SHP77 (cell line): ENCODE measurements at regions not wholly inside any gene's neighbourhood (a gene's known extent, or its start where the extent isn't known, plus 50 kb on each side); places are given as distances from the start of the nearest gene placed in this dataset.

Source experiments
- DNase-seq, 2 experiments: peaks; one replicate each; lab custom pipeline; 2025; lab: John Stamatoyannopoulos, UW

DNA sequence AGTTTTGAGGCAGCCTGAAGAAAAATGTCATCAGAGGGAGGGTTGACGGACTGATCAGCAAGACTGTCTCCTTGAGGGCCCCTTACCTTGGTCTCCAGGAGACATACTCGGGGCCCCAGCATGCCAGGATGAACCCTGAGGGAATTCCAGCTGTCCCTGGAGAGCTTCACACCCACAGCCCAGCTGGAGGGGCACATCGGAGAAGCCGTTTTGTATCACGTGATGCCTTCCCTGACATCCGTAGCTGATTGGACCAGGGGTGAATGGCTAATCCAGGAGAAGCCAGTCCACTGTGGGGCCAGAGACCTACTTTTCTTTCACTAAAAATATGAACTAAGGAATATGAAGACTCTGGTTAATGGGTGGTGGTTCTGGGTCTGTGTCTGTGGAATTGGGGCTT, 86.0 kb upstream of the TP53I11 start:
- no peak for DNase-seq

GRCh38 chr11:45037434-45038005, 86.8 kb upstream of the TP53I11 start:
- no peak for DNase-seq

DNA sequence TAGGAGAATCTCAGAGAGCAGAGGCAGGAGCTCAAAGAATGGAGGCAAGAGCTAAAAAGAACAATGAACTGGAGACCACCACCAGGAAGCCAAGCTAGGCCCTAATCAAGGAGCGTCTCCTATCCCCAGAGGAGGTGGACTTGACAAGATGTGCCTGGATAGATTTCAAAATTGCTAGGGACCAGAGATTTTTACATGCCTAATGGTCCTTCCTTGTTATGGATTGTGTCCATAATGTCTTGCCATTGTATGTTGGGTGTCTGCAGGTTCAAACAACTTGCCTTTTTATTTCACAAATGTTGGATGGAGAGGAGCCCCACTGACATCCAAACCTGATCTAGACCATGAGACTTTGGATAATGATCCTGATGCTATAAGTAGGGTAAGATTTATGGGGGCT, 88.2 kb upstream of the TP53I11 start:
- DNase-seq = no peak

GRCh38 chr11:45041596-45041995, 90.9 kb upstream of the TP53I11 start:
- DNase-seq = no peak

DNA sequence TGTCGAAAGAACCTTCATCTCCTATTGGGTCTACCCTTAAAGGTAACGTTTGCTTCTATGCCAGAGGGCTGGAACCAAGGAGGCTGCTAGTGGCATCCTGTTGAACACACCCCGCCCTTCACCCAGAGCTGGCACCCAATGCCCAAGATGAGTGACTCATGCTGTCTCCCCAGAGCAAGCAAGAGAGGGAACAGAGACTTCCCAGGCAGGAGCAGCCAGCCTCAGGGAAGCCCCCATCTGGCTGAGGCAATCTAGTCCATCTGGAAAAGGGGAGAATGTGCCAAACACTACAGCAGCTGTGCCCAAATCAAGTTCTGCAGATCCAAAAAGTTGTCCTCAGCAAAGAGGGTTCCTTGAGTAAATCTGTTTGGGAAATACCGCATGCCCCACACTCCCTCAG, 91.9 kb upstream of the TP53I11 start:
- no peak for DNase-seq

DNA sequence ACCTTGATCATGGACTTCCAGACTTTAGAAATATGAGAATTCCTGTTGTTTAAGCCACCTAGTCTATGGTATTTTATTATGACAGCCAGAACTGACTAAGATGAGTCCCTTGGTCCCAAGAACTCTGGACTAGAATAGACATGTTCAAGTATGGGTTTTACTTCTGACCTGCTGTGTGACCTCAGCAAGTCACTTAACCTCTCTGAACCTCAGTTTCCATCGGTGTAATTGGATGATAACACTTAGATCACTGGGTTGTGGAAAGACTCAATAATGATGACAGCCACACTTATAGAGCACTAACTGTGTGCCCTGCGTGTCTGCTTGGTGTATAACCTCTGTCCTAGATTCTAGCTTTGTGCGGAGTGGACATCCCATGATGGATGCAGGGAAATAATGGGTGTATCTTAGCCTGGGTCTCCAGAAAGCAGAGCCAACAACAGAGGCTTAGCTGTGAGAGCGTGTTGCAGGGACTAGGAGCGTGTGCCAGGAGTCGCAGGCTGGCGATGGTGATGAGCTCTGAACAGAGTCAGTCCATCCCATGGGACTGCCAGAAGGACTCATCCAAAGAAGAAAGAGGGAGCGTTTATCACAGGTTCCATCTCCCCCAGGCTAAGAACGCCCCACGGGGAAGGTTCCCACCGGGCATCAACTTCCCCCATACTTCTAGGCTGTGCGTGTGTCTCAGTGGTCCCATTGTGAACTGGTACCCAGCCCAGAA, 93.2 kb upstream of the TP53I11 start:
- no peak for DNase-seq

DNA sequence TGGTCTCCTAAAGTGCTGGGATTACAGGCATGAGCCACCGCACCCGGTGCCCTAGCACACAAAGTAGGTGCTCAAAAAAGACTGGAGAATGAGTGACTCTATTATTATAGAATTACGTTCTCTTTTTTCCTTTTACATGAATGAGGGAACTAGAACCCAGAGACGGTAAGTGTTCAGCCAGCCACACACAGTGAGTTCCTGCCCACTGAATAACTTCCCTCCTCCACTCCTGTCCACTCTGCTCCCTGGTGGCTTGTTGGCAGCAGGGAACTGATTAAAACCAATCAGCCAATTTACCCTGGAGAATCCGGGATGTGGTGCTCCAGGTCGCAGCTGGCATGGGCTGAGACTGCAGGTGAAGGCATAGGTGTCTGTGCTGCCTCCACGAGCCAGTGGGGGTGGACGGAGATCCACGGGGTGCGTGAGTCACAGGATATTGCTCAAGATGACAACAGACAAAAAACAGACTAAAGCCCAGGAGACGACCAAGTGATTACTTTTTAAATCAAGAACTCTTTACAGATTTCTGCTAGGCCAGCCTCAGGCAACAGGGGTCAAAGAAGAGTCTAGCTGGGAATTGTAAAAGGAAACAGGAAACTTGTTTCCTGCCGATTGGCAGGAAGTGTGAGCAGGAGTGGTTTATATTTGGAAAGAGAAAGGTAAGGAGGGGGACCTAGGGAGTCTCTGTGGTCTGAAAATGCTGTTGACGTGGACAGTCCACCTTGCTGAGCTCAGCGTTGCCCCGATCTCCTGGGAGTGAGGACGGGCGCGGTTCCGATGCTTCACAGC, 95.2 kb upstream of the TP53I11 start:
- DNase-seq = no peak

GRCh38 chr11:45048313-45048841, 97.7 kb upstream of the TP53I11 start:
- DNase-seq = no peak

- DNase-seq = no peak
These were observed 97.4 kb upstream of the PRDM11 start for GRCh38 chr11:45048870-45049691.

GRCh38 chr11:45050111-45050510, 96.3 kb upstream of the PRDM11 start:
- DNase-seq = no peak

DNA sequence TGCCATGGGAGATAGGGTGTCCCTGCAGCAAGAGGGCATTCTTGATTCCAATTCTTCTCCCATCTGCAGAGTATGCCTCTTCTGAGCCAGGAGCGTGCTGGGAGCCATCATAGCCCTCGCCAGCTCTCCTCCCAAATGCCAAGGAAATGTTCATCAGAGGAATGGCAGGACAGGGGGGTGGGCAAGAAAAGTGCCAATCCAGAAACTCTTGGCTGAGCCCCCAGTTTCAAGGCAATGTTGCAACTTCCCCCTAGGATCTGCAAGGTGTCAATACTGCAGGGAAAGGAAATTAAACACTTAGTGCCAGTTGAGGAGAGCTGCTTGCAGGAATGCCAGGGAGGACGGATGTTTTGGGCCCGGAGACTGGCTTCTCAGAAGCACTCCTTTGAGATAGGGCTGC, 94.8 kb upstream of the PRDM11 start:
- no peak for DNase-seq

GRCh38 chr11:45052361-45052760, 94.1 kb upstream of the PRDM11 start:
- DNase-seq = no peak

GRCh38 chr11:45053736-45054446, 92.5 kb upstream of the PRDM11 start:
- no peak for DNase-seq

- DNase-seq = no peak
These were observed 91.5 kb upstream of the PRDM11 start for GRCh38 chr11:45054956-45055355.

DNA sequence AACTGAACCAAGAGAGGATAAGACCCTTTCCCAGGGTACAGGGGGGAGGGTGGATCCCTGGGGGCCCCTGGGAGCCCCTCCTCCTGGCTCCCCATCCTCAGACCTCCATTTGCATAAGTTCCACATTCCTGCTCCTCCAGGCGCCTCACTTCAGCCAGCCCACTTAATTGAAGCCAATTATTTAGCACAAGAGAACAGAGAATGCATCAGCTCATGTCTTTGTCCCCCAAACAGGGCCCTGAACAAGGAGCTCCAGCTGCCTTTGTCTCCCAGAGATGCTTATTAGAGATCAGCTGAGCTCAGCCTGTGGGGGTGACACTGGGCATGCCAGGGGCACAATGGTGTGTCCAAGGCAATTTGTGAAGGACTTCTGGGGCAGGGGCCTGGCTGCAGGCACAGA, 89.9 kb upstream of the PRDM11 start:
- DNase-seq = no peak

DNA sequence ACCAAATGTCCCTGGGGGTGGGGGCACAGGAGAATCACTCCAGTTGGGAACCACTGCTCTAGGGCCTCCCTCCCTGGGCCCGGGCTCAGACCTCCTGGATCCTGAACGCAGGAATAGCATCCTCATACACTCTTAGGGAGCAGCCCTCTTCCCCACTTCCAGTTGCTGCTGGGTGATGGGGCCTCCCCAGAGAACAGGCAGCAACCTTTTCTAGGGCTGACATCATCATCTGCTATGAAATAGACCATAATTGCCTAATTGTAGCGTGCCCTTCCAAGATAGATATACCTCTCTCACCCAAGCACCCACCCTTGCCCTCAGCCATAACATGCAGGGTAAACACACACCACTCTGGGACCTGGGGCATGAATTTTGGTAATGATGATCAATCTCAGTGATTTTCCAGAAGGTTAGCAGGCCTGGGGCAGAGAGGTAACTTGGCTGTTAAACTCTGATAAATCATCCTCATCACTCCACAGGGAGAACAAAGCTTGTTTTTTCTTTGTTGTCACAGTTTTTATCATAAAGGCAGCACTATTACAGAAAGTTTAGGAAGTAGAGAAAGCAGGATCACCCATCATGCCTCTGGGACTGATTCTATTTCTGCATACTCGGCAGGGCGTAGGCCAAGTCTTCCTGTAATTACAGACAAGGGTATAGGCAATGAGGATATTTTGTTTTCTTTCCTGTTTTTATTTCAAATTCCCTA, 88.3 kb upstream of the PRDM11 start:
- DNase-seq = no peak

- DNase-seq = no peak
These were observed 87.8 kb upstream of the PRDM11 start for GRCh38 chr11:45058647-45058950.

- no peak for DNase-seq
These were observed 85.7 kb upstream of the PRDM11 start for GRCh38 chr11:45060707-45061106.

- DNase-seq = no peak
These were observed 84.8 kb upstream of the PRDM11 start for GRCh38 chr11:45061641-45062040.

DNA sequence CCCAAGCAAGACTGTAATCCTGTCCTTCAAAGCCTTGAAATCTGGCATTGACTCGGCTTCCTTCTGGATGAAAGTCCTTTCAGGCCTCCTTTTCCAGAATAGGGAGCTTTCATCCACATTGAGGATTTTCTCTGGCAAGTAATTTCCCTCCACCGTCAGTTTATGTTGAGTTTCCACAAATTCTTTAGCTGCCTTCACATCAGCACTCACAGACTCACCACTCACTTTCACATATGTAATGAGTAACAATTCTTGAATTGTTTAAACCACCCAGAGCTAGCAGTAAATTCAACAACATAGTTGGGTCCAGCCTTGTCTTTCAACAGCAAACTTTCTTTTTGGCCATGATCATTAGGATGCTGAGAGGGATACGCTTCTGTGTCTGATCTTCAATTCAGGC, 84.3 kb upstream of the PRDM11 start:
- no peak for DNase-seq
